ENCODE measurements at regions not wholly inside any gene's neighbourhood (a gene's known extent, or its start where the extent isn't known, plus 50 kb on each side); places are given as distances from the start of the nearest gene placed in this dataset.

DNA sequence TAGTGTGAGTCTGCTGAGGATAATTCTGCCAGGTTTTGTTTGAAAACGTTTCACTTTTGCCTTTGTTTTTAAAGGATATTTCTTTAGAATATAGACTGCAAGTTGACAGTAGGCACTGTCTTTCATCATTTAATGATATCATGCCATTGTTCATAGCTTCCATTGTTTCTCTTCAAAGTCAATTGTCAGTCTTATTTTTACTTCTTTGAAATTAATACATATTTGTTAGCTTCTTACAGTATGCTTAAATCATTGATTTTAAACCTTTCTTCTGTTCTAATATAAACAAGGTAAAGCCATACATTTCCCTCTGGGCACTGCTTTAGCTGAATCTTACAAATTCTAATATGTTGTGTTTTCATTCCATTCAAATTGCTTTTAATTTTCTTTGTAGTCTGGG is 62.3 kb upstream of the PARVA start:
- H3K4me1 Mint-ChIP-seq (ENCODE audit: low read depth): peaks cover 1% of the 10 kb centered on the region
- H3K9me3 Mint-ChIP-seq (ENCODE audit: low read depth): peaks cover 14% of the 10 kb centered on the region

DNA sequence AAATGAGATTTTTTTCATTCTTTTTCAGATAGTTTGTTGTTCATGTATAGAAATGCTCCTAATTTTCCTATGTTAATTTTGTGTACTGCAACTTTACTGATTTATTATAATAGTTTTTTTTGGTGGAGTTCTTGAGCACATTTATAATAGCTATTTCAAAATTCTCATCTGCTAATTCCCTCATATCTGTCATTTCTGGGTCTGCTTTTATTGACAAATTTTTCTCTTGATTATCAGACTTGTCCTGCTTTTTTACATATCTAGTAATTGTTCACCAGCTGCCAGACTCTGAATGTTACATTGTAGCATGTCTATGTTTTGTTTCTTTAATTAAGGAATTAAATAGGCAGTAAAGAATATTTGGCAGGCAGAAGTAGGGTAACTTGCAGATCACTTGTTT is 60.9 kb upstream of the PARVA start:
- Mint-ChIP-seq H3K36me3 (ENCODE audit: insufficient read depth) (peaks cover 3% of the 10 kb centered on the region), H3K27me3 (no peaks in the 10 kb centered on the region), H3K4me3 (ENCODE audit: low read depth) (no peak overlapping the region), H3K4me1 (ENCODE audit: low read depth) (peaks cover 1% of the 10 kb centered on the region), H3K9me3 (ENCODE audit: low read depth) (peaks cover 14% of the 10 kb centered on the region), H3K27ac (no peak overlapping the region)
- DNase-seq (ENCODE audit: low spot score, unreplicated experiment): no peak
- TF ChIP-seq, protein P1, sequence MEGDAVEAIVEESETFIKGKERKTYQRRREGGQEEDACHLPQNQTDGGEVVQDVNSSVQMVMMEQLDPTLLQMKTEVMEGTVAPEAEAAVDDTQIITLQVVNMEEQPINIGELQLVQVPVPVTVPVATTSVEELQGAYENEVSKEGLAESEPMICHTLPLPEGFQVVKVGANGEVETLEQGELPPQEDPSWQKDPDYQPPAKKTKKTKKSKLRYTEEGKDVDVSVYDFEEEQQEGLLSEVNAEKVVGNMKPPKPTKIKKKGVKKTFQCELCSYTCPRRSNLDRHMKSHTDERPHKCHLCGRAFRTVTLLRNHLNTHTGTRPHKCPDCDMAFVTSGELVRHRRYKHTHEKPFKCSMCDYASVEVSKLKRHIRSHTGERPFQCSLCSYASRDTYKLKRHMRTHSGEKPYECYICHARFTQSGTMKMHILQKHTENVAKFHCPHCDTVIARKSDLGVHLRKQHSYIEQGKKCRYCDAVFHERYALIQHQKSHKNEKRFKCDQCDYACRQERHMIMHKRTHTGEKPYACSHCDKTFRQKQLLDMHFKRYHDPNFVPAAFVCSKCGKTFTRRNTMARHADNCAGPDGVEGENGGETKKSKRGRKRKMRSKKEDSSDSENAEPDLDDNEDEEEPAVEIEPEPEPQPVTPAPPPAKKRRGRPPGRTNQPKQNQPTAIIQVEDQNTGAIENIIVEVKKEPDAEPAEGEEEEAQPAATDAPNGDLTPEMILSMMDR (IDR thresholded peaks at IDR 0.05; ENCODE audit: unreplicated experiment): no peak

More for the DNA sequence above, 62.3 kb upstream of the PARVA start:
- H3K27me3 Mint-ChIP-seq: no peaks in the 10 kb centered on the region
- peaks cover 3% of the 10 kb centered on the region for H3K36me3 Mint-ChIP-seq (ENCODE audit: insufficient read depth)
- TF ChIP-seq, protein P1 (IDR thresholded peaks at IDR 0.05; ENCODE audit: unreplicated experiment): no peak
- no peak overlapping the region for H3K4me3 Mint-ChIP-seq (ENCODE audit: low read depth)
- DNase-seq (ENCODE audit: low spot score, unreplicated experiment): no peak
- H3K27ac Mint-ChIP-seq: no peak overlapping the region

DNA sequence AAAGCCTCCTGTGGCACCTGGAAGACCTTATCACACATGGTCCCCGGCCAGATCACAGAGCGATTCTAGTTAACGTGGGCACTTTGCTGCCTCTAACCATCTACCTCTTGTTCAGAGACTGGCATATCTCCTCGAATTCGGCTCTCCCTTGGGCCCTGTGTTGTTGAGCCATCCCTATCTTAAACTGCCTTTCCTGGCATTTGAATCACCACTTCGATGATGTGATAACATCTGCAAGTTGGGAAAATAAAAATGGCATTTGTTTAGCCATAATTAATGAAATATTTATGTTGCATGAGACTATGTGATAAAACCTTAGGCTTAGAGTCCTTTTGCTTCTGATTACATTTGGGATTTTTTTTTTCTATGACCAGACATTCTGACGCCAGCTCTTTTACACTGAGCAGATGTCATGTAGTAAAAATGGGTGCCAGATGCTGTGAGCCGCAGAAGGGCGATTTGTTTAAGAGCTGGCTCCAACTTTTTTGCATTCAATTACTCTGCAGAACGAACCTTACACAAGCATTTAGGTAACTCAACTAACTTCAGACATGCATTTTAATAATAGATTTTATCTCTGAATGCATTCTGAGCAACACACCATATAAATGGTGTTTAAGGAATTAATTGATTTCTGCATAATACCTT is 58.5 kb upstream of the PARVA start:
- H3K4me3 Mint-ChIP-seq (ENCODE audit: low read depth): no peak overlapping the region
- no peak for DNase-seq (ENCODE audit: low spot score, unreplicated experiment)

DNA sequence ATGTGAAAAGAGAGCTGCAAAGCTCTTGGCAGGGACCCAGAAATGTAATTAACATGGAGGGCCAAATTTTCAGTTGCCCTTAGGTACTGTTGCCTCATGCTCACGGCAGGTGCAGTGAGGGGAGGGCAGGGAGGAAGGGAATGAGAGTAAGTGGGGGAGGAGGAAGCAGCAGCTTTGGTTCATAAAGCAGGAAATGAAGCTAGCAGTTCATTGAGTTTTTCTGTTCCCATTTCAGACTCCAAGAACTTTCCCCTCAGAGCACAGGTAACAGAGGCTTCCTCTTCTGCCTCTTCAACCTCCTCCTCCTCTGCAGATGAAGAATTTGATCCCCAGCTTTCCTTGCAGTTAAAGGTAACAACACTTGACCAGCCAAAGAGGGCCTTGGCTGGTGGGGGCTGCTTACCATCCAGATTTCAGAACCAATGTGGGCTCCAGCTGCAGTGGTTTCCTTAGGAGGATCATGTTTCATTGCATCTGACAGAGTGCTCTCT is 57.9 kb upstream of the PARVA start:
- TF ChIP-seq, protein P1 (IDR thresholded peaks at IDR 0.05; ENCODE audit: unreplicated experiment): no peak
- H3K27ac Mint-ChIP-seq: no peak overlapping the region
- H3K27me3 Mint-ChIP-seq: no peaks in the 10 kb centered on the region
- no peak overlapping the region for H3K4me3 Mint-ChIP-seq (ENCODE audit: low read depth)
- DNase-seq (ENCODE audit: low spot score, unreplicated experiment): no peak
- H3K9me3 Mint-ChIP-seq (ENCODE audit: low read depth): peaks cover 14% of the 10 kb centered on the region
- H3K4me1 Mint-ChIP-seq (ENCODE audit: low read depth): peaks cover 1% of the 10 kb centered on the region
- H3K36me3 Mint-ChIP-seq (ENCODE audit: insufficient read depth): peaks cover 3% of the 10 kb centered on the region

More for the DNA sequence above, 58.5 kb upstream of the PARVA start:
- peaks cover 3% of the 10 kb centered on the region for H3K36me3 Mint-ChIP-seq (ENCODE audit: insufficient read depth)
- H3K27ac Mint-ChIP-seq: no peak overlapping the region
- TF ChIP-seq, protein P1 (IDR thresholded peaks at IDR 0.05; ENCODE audit: unreplicated experiment): no peak
- peaks cover 1% of the 10 kb centered on the region for H3K4me1 Mint-ChIP-seq (ENCODE audit: low read depth)
- no peaks in the 10 kb centered on the region for H3K27me3 Mint-ChIP-seq
- peaks cover 14% of the 10 kb centered on the region for H3K9me3 Mint-ChIP-seq (ENCODE audit: low read depth)

DNA sequence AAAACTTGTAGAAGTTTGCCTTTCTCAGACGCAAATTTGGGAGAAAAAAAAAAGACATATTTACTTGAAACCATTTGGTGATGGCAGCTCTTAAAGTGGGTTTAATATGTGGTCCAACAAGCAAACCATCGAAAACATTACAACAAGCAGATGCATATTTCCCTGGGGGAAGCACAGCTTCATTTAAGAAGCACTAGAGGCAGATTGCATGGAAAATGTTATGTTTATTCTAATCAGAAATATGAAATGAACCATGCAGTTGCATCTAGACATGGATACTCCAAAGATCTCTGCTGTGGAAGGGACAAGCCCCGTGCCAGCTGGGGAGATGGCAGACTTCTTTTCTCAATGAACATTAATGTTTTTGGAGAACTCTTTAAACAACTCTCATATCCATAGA is 57.4 kb upstream of the PARVA start:
- Mint-ChIP-seq H3K36me3 (ENCODE audit: insufficient read depth) (peaks cover 3% of the 10 kb centered on the region), H3K9me3 (ENCODE audit: low read depth) (peaks cover 12% of the 10 kb centered on the region), H3K27me3 (no peaks in the 10 kb centered on the region), H3K4me3 (ENCODE audit: low read depth) (no peak overlapping the region), H3K4me1 (ENCODE audit: low read depth) (peaks cover 1% of the 10 kb centered on the region), H3K27ac (no peak overlapping the region)
- DNase-seq (ENCODE audit: low spot score, unreplicated experiment): no peak
- TF ChIP-seq, protein P1 (IDR thresholded peaks at IDR 0.05; ENCODE audit: unreplicated experiment): no peak

Data from progenitor cell of endocrine pancreas (in vitro differentiated cells).